Activated T-cell treated with anti-CD3 and anti-CD28 coated beads, Interleukin-2, amount 50 U/mL, for 4 hours (primary cell): ENCODE measurements at regions not wholly inside any gene's neighbourhood (a gene's known extent, or its start where the extent isn't known, plus 50 kb on each side); places are given as distances from the start of the nearest gene placed in this dataset.

Source experiments
- ATAC-seq, 2 donors: fragments of 200-7000 bp; cut with Tn5 transposase; one replicate each; pipeline ENCODE4 v1.10.0; 2021
- DNase-seq: peaks from one replicate; pipeline ENCODE4 v3.0.0-alpha.2; 2020
- H3K27me3 Mint-ChIP-seq: one replicate; pipeline ENCODE4 v1.8.0; 2021; ENCODE audit warnings: low read depth, mixed read lengths
- H3K36me3 Mint-ChIP-seq: one replicate; pipeline ENCODE4 v1.8.0; 2022; ENCODE audit warnings: mixed read lengths; ENCODE audit not compliant: insufficient read depth
- H3K4me1 Mint-ChIP-seq: one replicate; pipeline ENCODE4 v1.8.0; 2021; ENCODE audit warnings: low read depth, mixed read lengths
- H3K4me3 Mint-ChIP-seq: one replicate; pipeline ENCODE4 v1.8.0; 2021; ENCODE audit warnings: mild to moderate bottlenecking, moderate library complexity, mixed read lengths
- H3K9me3 Mint-ChIP-seq: one replicate; pipeline ENCODE4 v1.8.0; 2021; ENCODE audit warnings: mixed read lengths

GRCh38 chr16:55043499-55043898 is 112.8 kb downstream of the IRX5 start:
- ATAC-seq (no peak), DNase-seq (no peak)
- Mint-ChIP-seq H3K27me3 (peaks cover 7% of the 10 kb centered on the region), H3K36me3 (no peaks in the 10 kb centered on the region), H3K4me1 (no peaks in the 10 kb centered on the region), H3K9me3 (no peaks in the 10 kb centered on the region), H3K4me3 (no peak overlapping the region)

DNA sequence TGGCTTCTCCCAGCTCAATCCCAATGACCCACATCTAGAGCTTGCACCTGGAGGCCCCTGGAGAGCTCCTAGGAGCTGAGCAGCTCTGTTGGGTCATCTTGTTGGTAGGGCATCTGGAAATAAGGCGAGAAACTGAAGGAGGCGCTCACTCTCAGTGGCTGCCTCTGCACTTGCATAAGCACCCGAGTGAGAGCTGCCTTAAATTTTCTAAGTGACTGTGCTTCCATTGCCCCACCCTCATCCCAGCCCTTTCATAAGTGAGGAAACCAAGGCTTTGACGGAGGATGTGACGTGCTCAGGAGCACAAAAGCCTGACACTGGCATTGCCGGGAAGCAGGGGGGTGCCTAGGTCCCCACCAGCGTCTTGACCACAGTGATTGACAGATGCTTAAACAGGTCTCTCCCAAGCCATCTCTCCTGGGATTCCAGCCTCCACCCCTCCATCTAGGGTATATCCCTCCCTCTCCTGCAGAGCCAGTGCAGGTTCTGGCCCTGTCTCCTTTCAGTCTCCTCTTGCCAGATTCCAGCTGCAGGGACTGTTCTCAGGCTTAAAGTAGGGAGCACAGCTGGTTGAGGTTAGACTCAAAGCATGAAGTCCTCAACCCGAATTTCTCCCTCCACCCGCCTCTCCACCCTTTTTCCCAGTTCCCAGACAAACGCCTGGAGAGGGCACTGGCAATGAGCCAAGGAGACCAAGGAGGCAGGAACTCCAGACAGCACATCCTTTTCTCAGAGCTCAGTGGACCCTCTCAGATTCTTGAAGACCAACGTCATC is 113.7 kb downstream of the IRX5 start:
- Mint-ChIP-seq H3K4me3 (no peak overlapping the region), H3K27me3 (peaks cover 7% of the 10 kb centered on the region), H3K4me1 (no peaks in the 10 kb centered on the region), H3K36me3 (no peaks in the 10 kb centered on the region), H3K9me3 (no peaks in the 10 kb centered on the region)
- ATAC-seq (no peak), DNase-seq (no peak)

GRCh38 chr16:55045329-55045728 is 114.7 kb downstream of the IRX5 start:
- peaks cover 7% of the 10 kb centered on the region for H3K27me3 Mint-ChIP-seq
- ATAC-seq (no peak), DNase-seq (no peak)
- H3K4me3 Mint-ChIP-seq, result no peak overlapping the region
- no peaks in the 10 kb centered on the region for H3K9me3 Mint-ChIP-seq
- H3K4me1 Mint-ChIP-seq, result no peaks in the 10 kb centered on the region
- H3K36me3 Mint-ChIP-seq, result no peaks in the 10 kb centered on the region

DNA sequence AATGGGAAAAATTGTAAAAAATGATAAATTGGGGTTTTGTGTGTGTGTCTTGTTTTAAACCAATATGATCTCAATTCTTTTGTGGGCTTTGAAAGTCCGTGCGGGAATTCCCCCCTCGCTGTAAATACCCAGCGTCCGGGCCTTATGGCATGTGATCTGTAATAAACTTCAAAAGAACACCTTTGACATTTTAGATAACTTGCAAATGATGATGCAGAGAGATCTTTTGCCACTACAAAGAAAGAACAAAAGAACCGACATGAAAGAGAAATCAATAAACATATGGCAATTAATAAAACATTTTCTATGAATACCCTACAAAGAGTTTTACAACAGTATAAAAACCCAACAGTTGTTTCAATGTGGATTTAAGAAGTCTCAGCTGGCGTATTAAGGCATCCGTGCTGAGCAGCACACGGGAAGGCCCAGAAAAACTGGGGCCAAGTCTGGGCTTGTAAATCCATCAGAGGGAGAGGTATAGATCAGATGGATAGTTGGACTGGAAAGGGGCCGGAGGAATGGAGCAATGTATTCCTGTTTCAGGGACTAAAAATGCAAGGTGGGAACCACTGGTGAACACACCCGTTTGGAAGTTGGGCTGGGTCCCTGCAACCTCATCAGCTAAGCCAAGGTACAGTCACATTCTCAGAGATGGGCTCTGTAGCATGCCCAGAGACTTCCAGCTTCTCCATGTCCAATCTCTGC is 115.2 kb downstream of the IRX5 start:
- Mint-ChIP-seq H3K27me3 (peaks cover 7% of the 10 kb centered on the region), H3K4me3 (no peak overlapping the region), H3K4me1 (no peaks in the 10 kb centered on the region), H3K9me3 (no peaks in the 10 kb centered on the region), H3K36me3 (no peaks in the 10 kb centered on the region)
- DNase-seq (no peak), ATAC-seq (no peak)

DNA sequence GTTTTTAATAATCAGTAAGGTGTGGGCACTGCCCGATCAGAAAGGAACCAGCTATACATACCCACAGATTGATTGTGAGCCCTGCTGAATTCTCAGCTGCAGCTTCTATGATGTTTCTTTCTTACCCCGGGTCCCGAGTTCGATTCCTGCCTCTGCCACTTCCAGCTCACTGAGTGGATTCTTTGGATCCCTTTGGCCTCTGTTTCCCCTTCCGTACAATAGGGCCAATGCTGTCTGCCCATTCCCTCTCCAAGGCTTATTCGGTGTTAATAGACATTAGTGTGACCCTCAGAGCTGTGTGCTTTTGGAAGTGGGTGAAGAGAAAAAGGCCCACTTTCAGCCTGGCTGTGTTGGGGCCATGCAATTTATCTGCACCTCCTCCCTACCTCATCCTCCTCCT is 115.8 kb downstream of the IRX5 start:
- peaks cover 7% of the 10 kb centered on the region for H3K27me3 Mint-ChIP-seq
- H3K4me1 Mint-ChIP-seq, result no peaks in the 10 kb centered on the region
- no peaks in the 10 kb centered on the region for H3K9me3 Mint-ChIP-seq
- DNase-seq (no peak), ATAC-seq (no peak)
- H3K36me3 Mint-ChIP-seq, result no peaks in the 10 kb centered on the region
- H3K4me3 Mint-ChIP-seq, result no peak overlapping the region

DNA sequence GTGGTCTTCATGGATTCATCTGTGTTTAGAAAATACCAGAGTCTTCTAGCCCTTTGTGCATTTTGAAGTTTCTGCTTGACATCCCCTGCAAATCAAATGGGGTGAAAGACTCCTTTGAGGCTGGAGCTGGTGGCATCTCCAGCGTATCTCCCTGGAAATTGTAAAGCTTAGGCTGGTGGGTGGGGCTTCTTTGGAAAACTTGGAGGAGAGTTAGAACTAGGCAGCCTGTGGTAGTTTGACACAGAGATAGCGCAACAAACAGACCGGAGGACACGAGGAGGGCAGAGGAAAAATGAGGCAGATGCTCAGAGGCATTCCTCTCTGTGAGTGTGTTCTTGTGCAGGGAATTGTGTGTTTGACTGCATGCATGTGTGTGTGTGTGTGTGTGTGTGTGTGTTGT is 116.3 kb downstream of the IRX5 start:
- no peak overlapping the region for H3K4me3 Mint-ChIP-seq
- H3K27me3 Mint-ChIP-seq, result peaks cover 11% of the 10 kb centered on the region
- no peak for ATAC-seq
- H3K36me3 Mint-ChIP-seq, result no peaks in the 10 kb centered on the region
- no peaks in the 10 kb centered on the region for H3K4me1 Mint-ChIP-seq
- DNase-seq, result no peak
- no peaks in the 10 kb centered on the region for H3K9me3 Mint-ChIP-seq

DNA sequence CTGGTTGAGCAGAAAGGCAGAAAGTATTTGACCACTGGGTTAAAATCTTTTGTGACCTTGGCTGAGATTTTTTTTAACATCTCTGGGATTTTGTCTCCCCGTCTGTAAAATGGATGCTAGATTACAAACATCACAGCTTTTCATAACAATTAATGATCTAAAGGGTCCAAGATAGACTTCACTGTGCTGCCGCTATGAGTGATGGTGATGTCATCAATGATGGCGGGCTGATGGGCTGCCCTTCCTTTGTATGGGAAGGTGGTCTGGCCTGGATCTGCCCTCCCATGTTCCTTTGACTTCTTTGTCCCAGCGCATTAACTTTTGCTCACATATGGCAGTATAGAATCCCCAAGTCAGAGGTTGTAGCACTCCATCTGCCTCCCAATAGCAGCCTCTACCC is 116.7 kb downstream of the IRX5 start:
- H3K9me3 Mint-ChIP-seq, result no peaks in the 10 kb centered on the region
- no peak for ATAC-seq
- no peak for DNase-seq
- H3K4me1 Mint-ChIP-seq, result no peaks in the 10 kb centered on the region
- H3K27me3 Mint-ChIP-seq, result peaks cover 12% of the 10 kb centered on the region
- H3K36me3 Mint-ChIP-seq, result no peaks in the 10 kb centered on the region
- no peak overlapping the region for H3K4me3 Mint-ChIP-seq

GRCh38 chr16:55047903-55048497 is 117.3 kb downstream of the IRX5 start:
- no peaks in the 10 kb centered on the region for H3K4me1 Mint-ChIP-seq
- DNase-seq (no peak), ATAC-seq (no peak)
- no peaks in the 10 kb centered on the region for H3K9me3 Mint-ChIP-seq
- H3K36me3 Mint-ChIP-seq, result no peaks in the 10 kb centered on the region
- no peak overlapping the region for H3K4me3 Mint-ChIP-seq
- peaks cover 12% of the 10 kb centered on the region for H3K27me3 Mint-ChIP-seq

DNA sequence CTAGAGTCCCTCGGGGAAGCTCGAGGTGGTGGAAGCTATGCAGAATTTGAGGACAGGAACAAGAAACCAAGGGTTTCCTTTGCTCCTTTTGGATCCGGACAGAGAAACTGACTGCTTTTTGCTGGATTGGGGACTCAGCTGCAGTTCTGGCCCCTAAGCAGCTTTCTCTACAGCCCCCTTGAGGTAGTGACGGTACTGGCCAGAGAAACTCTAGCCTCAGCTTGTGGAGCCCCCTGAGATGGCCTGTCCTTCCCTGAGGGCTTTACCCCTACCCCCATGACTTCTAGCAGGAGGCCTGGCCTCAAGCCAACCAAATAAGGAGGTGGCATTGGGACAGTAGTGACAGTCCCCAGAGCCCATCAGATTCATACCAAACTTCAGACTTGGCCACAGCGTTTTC is 118.1 kb downstream of the IRX5 start:
- Mint-ChIP-seq H3K4me1 (no peaks in the 10 kb centered on the region), H3K4me3 (no peak overlapping the region), H3K36me3 (no peaks in the 10 kb centered on the region), H3K9me3 (no peaks in the 10 kb centered on the region), H3K27me3 (peaks cover 12% of the 10 kb centered on the region)
- DNase-seq (no peak), ATAC-seq (no peak)

DNA sequence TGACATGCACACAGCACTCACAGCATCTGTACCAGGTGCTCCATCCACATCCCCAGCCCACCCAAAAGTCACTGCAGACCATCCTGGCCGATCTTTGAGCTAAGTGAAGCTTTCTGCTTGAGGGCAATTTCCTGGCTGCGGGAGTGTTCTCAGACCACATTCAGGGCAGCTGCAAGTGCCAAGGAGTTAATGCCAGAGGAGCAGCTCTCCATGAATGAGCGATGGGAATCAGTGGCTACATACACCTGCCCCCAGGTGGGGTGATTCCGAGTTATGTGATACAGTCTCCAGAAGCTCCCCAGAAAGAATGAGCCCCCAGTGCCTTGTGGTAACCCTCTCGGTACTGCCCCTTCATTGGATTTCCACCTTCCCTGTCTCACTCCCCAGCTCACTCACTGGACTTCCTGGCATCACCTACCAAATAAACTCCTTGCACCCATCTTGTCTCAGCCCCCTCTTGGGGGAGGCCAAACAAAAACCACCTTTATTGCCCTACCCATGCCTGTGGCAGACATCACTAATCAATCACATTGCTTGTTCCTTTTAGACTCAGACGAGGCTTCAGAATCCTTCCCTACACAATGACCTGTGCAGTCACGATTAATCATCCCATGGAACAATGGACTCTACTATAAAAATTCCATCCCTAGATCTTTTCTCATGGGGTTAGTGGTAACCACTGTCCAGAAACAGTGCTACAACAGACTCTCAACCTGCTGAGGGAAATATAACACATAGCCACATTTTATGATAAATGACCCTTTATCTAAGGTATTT is 121.1 kb downstream of the IRX5 start:
- ATAC-seq, result no peak

GRCh38 chr16:55052348-55052734 is 121.7 kb downstream of the IRX5 start:
- Mint-ChIP-seq H3K4me3 (no peak overlapping the region), H3K27me3 (peaks cover 25% of the 10 kb centered on the region), H3K36me3 (no peaks in the 10 kb centered on the region), H3K4me1 (no peaks in the 10 kb centered on the region), H3K9me3 (peaks cover 3% of the 10 kb centered on the region)
- DNase-seq (no peak), ATAC-seq (no peak)

More for the DNA sequence above, 121.1 kb downstream of the IRX5 start:
- DNase-seq, result no peak
- peaks cover 23% of the 10 kb centered on the region for H3K27me3 Mint-ChIP-seq
- H3K9me3 Mint-ChIP-seq, result peaks cover 3% of the 10 kb centered on the region
- no peaks in the 10 kb centered on the region for H3K4me1 Mint-ChIP-seq
- H3K4me3 Mint-ChIP-seq, result no peak overlapping the region
- H3K36me3 Mint-ChIP-seq, result no peaks in the 10 kb centered on the region

GRCh38 chr16:55052741-55053415 is 122.2 kb downstream of the IRX5 start:
- Mint-ChIP-seq H3K36me3 (no peaks in the 10 kb centered on the region), H3K4me3 (no peak overlapping the region), H3K4me1 (no peaks in the 10 kb centered on the region), H3K27me3 (peaks cover 29% of the 10 kb centered on the region), H3K9me3 (peaks cover 3% of the 10 kb centered on the region)
- ATAC-seq (no peak), DNase-seq (no peak)

DNA sequence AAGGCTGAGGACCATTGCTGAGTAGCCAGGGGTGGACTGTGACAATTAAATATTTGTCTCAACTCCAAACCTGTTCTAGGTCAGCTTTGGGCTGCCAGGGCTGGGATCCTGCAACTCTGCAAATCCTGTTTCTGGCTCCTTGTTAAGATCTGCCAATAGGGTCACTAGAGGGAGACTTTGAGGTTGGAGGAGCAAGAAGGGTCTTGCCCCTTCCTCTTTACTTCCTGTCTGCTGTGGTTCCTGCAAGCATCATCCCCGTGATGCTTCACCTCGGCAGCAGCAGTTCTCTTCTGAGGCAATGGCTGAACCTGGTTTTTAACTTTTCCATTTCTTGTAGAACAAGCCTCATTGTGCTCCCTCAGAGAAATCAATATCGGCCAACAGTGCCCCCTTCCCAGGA is 124.6 kb downstream of the IRX5 start:
- DNase-seq, result no peak
- Mint-ChIP-seq H3K27me3 (peaks cover 41% of the 10 kb centered on the region), H3K4me1 (no peaks in the 10 kb centered on the region), H3K36me3 (no peaks in the 10 kb centered on the region), H3K9me3 (peaks cover 3% of the 10 kb centered on the region), H3K4me3 (no peak overlapping the region)
- ATAC-seq, result no peak
